HepG2 (cell line): ENCODE measurements at regions not wholly inside any gene's neighbourhood (a gene's known extent, or its start where the extent isn't known, plus 50 kb on each side); places are given as distances from the start of the nearest gene placed in this dataset.

Source experiments
- AKAP8 ChIP-seq: sonication (generic); formaldehyde crosslinking; IDR thresholded peaks from 2 replicates; pipeline ENCODE4 v1.5.1; 2020; ENCODE audit warnings: mild to moderate bottlenecking, missing genetic modification reagents
- ARHGAP35 ChIP-seq: sonication (generic); formaldehyde crosslinking; IDR thresholded peaks from 2 replicates; pipeline ENCODE4 v1.9.0; 2022; ENCODE audit warnings: mild to moderate bottlenecking, inconsistent platforms, moderate library complexity, missing genetic modification reagents, borderline replicate concordance
- ASH2L ChIP-seq: fragments of 300-600, 200-600 bp; sonication (generic); IDR thresholded peaks from 2 replicates; pipeline ENCODE4 v1.7.0; 2017; ENCODE audit warnings: low read depth, mild to moderate bottlenecking, moderate library complexity, mixed read lengths, low read length; ENCODE audit not compliant: insufficient read length
- BHLHE40 ChIP-seq: IDR thresholded peaks from 2 replicates; pipeline ENCODE4 v1.6.1; 2011; ENCODE audit warnings: low read length, improper control_type of control experiment
- CBFB ChIP-seq: sonication (generic); formaldehyde crosslinking; IDR thresholded peaks from 2 replicates; pipeline ENCODE4 v1.4.0; 2020; ENCODE audit warnings: missing genetic modification reagents
- FOXA3 ChIP-seq: IDR thresholded peaks from 2 replicates; pipeline ENCODE4 v1.6.1; 2016; ENCODE audit warnings: missing genetic modification reagents, missing compliant biosample characterization
- HIVEP1 ChIP-seq: sonication (generic); formaldehyde crosslinking; IDR thresholded peaks from 2 replicates; pipeline ENCODE4 v1.4.0; 2020; ENCODE audit warnings: mild to moderate bottlenecking, missing genetic modification reagents
- HMG20A ChIP-seq: IDR thresholded peaks from 2 replicates; pipeline ENCODE4 v1.6.1; 2016; ENCODE audit warnings: borderline replicate concordance
- MIER3 ChIP-seq: IDR thresholded peaks from 2 replicates; pipeline ENCODE4 v1.6.1; 2016; ENCODE audit warnings: missing compliant biosample characterization, borderline replicate concordance
- MLLT10 ChIP-seq: sonication (generic); formaldehyde crosslinking; IDR thresholded peaks from 2 replicates; pipeline ENCODE4 v1.4.0; 2020; ENCODE audit warnings: missing genetic modification reagents
- NR2F1 ChIP-seq, 2 experiments: fragments of 450-650 bp in 1 of 2; formaldehyde crosslinking in 1 of 2; IDR thresholded peaks; 2 replicates each; pipeline versions ENCODE4 v1.5.0 to v1.6.1; 2016 to 2020; ENCODE audit warnings: mild to moderate bottlenecking in 1 of 2, missing compliant biosample characterization in 1 of 2, missing genetic modification reagents in 1 of 2, moderate library complexity in 1 of 2
- PAX8 ChIP-seq: sonication (generic); formaldehyde crosslinking; IDR thresholded peaks from 2 replicates; pipeline ENCODE4 v1.8.0; 2022; ENCODE audit warnings: mild to moderate bottlenecking, missing genetic modification reagents, borderline replicate concordance
- PHF5A ChIP-seq: IDR thresholded peaks from one replicate; pipeline ENCODE4 v1.6.1; 2018; ENCODE audit warnings: low read depth, missing genetic modification reagents; ENCODE audit not compliant: unreplicated experiment
- RARA ChIP-seq: IDR thresholded peaks from 2 replicates; pipeline ENCODE4 v1.6.1; 2016; ENCODE audit warnings: missing genetic modification reagents, missing compliant biosample characterization
- SMARCE1 ChIP-seq: fragments of 450-650 bp; IDR thresholded peaks from 2 replicates; pipeline ENCODE4 v1.6.1; 2017; ENCODE audit warnings: borderline replicate concordance
- SOX5 ChIP-seq: IDR thresholded peaks from 2 replicates; pipeline ENCODE4 v1.6.1; 2016; ENCODE audit warnings: borderline replicate concordance
- TOE1 ChIP-seq: sonication (generic); formaldehyde crosslinking; IDR thresholded peaks from 2 replicates; pipeline ENCODE4 v1.4.0; 2020; ENCODE audit warnings: mild to moderate bottlenecking, missing genetic modification reagents
- ZFP82 ChIP-seq: sonication (generic); formaldehyde crosslinking; IDR thresholded peaks from 2 replicates; pipeline ENCODE4 v1.5.1; 2020; ENCODE audit warnings: mild to moderate bottlenecking, missing genetic modification reagents, borderline replicate concordance
- ZNF264 ChIP-seq: sonication (generic); formaldehyde crosslinking; IDR thresholded peaks from 2 replicates; pipeline ENCODE4 v1.4.0; 2020; ENCODE audit warnings: missing genetic modification reagents
- ZNF451 ChIP-seq: sonication (generic); formaldehyde crosslinking; IDR thresholded peaks from 2 replicates; pipeline ENCODE4 v1.5.0; 2020; ENCODE audit warnings: mild to moderate bottlenecking, missing genetic modification reagents
- ZNF605 ChIP-seq: sonication (generic); formaldehyde crosslinking; IDR thresholded peaks from 2 replicates; pipeline ENCODE4 v1.8.0; 2022; ENCODE audit warnings: mild to moderate bottlenecking, missing genetic modification reagents
- ZNF720 ChIP-seq: sonication (generic); formaldehyde crosslinking; IDR thresholded peaks from 2 replicates; pipeline ENCODE4 v1.4.0; 2020; ENCODE audit warnings: missing genetic modification reagents
- ZNF816 ChIP-seq: sonication (generic); formaldehyde crosslinking; IDR thresholded peaks from 2 replicates; pipeline ENCODE4 v1.8.0; 2022; ENCODE audit warnings: missing genetic modification reagents, mild to moderate bottlenecking, borderline replicate concordance
- TF ChIP-seq, protein P1 (sequence below): sonication (generic); formaldehyde crosslinking; IDR thresholded peaks from 2 replicates; pipeline ENCODE4 v1.8.0; 2022; ENCODE audit warnings: missing genetic modification reagents, mild to moderate bottlenecking, moderate library complexity, borderline replicate concordance
- TF ChIP-seq, protein P2 (sequence below): sonication (generic); formaldehyde crosslinking; IDR thresholded peaks from 2 replicates; pipeline ENCODE4 v1.8.0; 2022; ENCODE audit warnings: mild to moderate bottlenecking, missing genetic modification reagents, moderate library complexity
- TF ChIP-seq, protein P3 (sequence below): fragments of 450-650 bp; IDR thresholded peaks from 2 replicates; pipeline ENCODE4 v1.6.1; 2016

DNA sequence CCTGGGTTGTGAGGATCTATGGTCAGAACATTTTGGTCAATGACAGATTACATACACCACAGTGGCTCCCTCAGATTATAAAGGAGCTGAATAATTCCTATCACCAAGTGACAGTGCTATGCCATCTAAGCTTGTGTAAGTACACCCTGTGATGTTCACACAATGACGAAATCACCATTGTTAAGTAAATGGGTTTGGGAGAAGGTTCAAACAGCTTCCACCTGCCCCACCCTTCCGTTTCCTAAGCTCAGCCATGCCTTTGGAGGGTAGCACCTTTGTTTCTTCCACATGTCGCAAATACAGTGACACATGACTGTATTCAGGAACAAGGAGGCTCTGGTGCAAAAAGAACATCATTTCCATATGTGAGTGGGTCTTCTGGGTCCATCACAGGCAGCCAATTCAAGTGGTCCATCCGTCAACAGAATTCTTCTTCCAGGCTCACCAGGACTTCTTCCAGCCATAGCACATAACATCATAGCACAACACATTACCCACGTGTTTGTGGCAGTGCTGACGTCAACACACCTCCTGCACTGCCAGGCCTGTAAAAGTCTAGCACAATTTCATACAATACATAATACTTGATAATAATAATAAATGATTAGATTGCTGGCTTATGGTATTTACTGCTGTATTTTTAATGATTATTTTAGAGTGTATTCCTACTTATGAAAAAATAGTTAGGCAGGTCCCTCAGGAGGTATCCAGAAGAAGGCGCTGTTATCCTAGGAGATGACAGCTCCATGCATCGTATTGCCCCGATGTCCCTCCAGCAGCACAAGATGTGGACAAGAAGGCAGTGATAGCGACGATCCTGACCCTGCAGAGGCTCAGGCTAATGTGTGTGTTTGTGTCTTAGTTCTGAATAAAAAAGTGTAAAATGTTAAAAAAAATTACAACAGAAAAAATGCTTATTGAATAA lies 264.8 kb downstream of the ANAPC1 start (continued):
- TF ChIP-seq SMARCE1 (no peak), MIER3 (CRISPR knock-in tag) (peak; percentile 46; the same call in 1 of the 2 replicates), NR2F1 (CRISPR knock-in tag; IDR thresholded peaks at IDR 0.05) (no peak), ZFP82 (no peak), FOXA3 (CRISPR knock-in tag) (peak; percentile 49; the same call in 1 of the 2 replicates), HMG20A (CRISPR knock-in tag) (no peak; the same call in 1 of the 2 replicates), MLLT10 (CRISPR knock-in tag) (no peak), AKAP8 (CRISPR knock-in tag) (no peak), BHLHE40 (0 out of 2 replicates have a peak, but pooled peaks have one; percentile 3), SOX5 (CRISPR knock-in tag) (peak; percentile 94), ZNF451 (CRISPR knock-in tag) (no peak), HIVEP1 (no peak), ZNF816 (CRISPR knock-in tag) (no peak), RARA (CRISPR knock-in tag) (peak; percentile 54), ARHGAP35 (CRISPR knock-in tag) (no peak), ASH2L (no peak), CBFB (CRISPR knock-in tag) (no peak), ZNF720 (CRISPR knock-in tag) (no peak), PAX8 (CRISPR knock-in tag) (no peak), ZNF605 (CRISPR knock-in tag) (no peak), TOE1 (CRISPR knock-in tag) (no peak), PHF5A (no peak), ZNF264 (no peak)
- TF ChIP-seq, protein P1, sequence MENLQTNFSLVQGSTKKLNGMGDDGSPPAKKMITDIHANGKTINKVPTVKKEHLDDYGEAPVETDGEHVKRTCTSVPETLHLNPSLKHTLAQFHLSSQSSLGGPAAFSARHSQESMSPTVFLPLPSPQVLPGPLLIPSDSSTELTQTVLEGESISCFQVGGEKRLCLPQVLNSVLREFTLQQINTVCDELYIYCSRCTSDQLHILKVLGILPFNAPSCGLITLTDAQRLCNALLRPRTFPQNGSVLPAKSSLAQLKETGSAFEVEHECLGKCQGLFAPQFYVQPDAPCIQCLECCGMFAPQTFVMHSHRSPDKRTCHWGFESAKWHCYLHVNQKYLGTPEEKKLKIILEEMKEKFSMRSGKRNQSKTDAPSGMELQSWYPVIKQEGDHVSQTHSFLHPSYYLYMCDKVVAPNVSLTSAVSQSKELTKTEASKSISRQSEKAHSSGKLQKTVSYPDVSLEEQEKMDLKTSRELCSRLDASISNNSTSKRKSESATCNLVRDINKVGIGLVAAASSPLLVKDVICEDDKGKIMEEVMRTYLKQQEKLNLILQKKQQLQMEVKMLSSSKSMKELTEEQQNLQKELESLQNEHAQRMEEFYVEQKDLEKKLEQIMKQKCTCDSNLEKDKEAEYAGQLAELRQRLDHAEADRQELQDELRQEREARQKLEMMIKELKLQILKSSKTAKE (CRISPR knock-in tag) = no peak
- TF ChIP-seq, protein P2, sequence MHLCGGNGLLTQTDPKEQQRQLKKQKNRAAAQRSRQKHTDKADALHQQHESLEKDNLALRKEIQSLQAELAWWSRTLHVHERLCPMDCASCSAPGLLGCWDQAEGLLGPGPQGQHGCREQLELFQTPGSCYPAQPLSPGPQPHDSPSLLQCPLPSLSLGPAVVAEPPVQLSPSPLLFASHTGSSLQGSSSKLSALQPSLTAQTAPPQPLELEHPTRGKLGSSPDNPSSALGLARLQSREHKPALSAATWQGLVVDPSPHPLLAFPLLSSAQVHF (CRISPR knock-in tag) = 0 out of 2 replicates have a peak, but pooled peaks have one; percentile 18
- TF ChIP-seq, protein P3, sequence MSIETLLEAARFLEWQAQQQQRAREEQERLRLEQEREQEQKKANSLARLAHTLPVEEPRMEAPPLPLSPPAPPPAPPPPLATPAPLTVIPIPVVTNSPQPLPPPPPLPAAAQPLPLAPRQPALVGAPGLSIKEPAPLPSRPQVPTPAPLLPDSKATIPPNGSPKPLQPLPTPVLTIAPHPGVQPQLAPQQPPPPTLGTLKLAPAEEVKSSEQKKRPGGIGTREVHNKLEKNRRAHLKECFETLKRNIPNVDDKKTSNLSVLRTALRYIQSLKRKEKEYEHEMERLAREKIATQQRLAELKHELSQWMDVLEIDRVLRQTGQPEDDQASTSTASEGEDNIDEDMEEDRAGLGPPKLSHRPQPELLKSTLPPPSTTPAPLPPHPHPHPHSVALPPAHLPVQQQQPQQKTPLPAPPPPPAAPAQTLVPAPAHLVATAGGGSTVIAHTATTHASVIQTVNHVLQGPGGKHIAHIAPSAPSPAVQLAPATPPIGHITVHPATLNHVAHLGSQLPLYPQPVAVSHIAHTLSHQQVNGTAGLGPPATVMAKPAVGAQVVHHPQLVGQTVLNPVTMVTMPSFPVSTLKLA = peak; percentile 86
